Left ventricle myocardium inferior (tissue), 1 donor: ENCODE measurements at regions not wholly inside any gene's neighbourhood (a gene's known extent, or its start where the extent isn't known, plus 50 kb on each side); places are given as distances from the start of the nearest gene placed in this dataset.
A peak's percentile ranks its signal among the peaks of the same experiment; 100 is the strongest.

ENCODE experiments used
- DNase-seq: peaks from one replicate; pipeline ENCODE4 v3.0.0-alpha.2; 2020
- H3K27ac ChIP-seq: fragments of 200-600 bp; replicated peaks from 2 replicates; pipeline ENCODE4 v1.8.0; 2021
- H3K27me3 ChIP-seq: fragments of 200-600 bp; 2 replicates; pipeline ENCODE4 v1.8.0; 2021; ENCODE audit warnings: low read depth
- H3K36me3 ChIP-seq: fragments of 200-600 bp; 2 replicates; pipeline ENCODE4 v1.8.0; 2021
- H3K4me1 ChIP-seq: fragments of 200-600 bp; 2 replicates; pipeline ENCODE4 v1.8.0; 2021
- H3K4me3 ChIP-seq: fragments of 200-600 bp; 2 replicates; pipeline ENCODE4 v1.8.0; 2021; ENCODE audit warnings: mild to moderate bottlenecking, moderate library complexity
- H3K9me3 ChIP-seq: fragments of 200-600 bp; replicated peaks from 2 replicates; pipeline ENCODE4 v1.8.0; 2021
- CTCF ChIP-seq: fragments of 200-600 bp; IDR thresholded peaks from 2 replicates; pipeline ENCODE4 v1.8.0; 2021; ENCODE audit warnings: antibody characterized with exemption, mild to moderate bottlenecking, borderline replicate concordance
- intact Hi-C: fragments of 100-400 bp; cut with micrococcal nuclease; formaldehyde crosslinking; loops from one replicate; pipeline ENCODE4 v1.11.0; 2022
- donor health status: DM: no; HTN: yes; CAD: no; lungs with severe emphysema.

GRCh38 chr1:194709439-194709838 lies 1523.0 kb upstream of the B3GALT2 start:
- no peaks in the 10 kb centered on the region for H3K27me3 ChIP-seq
- H3K9me3 ChIP-seq, result no peaks in the 10 kb centered on the region
- no peak overlapping the region for H3K4me3 ChIP-seq
- no peak for DNase-seq
- TF ChIP-seq CTCF, result no peak
- no peaks in the 10 kb centered on the region for H3K36me3 ChIP-seq
- no peak overlapping the region for H3K27ac ChIP-seq
- intact Hi-C loops, result no loop called here
- peaks cover 10% of the 10 kb centered on the region for H3K4me1 ChIP-seq

GRCh38 chr1:194707074-194707473 lies 1520.7 kb upstream of the B3GALT2 start:
- H3K36me3 ChIP-seq, result no peaks in the 10 kb centered on the region
- H3K4me3 ChIP-seq, result no peak overlapping the region
- H3K9me3 ChIP-seq, result no peaks in the 10 kb centered on the region
- peaks cover 10% of the 10 kb centered on the region for H3K4me1 ChIP-seq
- no peak for DNase-seq
- H3K27me3 ChIP-seq, result no peaks in the 10 kb centered on the region
- no peak for TF ChIP-seq CTCF
- H3K27ac ChIP-seq, result no peak overlapping the region
- intact Hi-C loops, result no loop called here

GRCh38 chr1:194705123-194705854 lies 1518.9 kb upstream of the B3GALT2 start:
- Histone ChIP-seq H3K4me1 (peaks cover 6% of the 10 kb centered on the region), H3K9me3 (no peaks in the 10 kb centered on the region), H3K27me3 (no peaks in the 10 kb centered on the region), H3K4me3 (no peak overlapping the region), H3K36me3 (no peaks in the 10 kb centered on the region), H3K27ac (no peak overlapping the region)
- DNase-seq, result no peak
- intact Hi-C loops, result no loop called here
- no peak for TF ChIP-seq CTCF

- Histone ChIP-seq H3K4me1 (peaks cover 5% of the 10 kb centered on the region), H3K36me3 (no peaks in the 10 kb centered on the region), H3K4me3 (no peak overlapping the region), H3K27me3 (no peaks in the 10 kb centered on the region), H3K9me3 (no peaks in the 10 kb centered on the region), H3K27ac (peak overlapping the region; percentile 31)
- no peak for DNase-seq
- peak; percentile 23 for TF ChIP-seq CTCF
- intact Hi-C loops, result no loop called here
Measured at GRCh38 chr1:194698908-194699318, 1512.5 kb upstream of the B3GALT2 start.

GRCh38 chr1:194693244-194693643 lies 1506.8 kb upstream of the B3GALT2 start:
- H3K9me3 ChIP-seq, result no peaks in the 10 kb centered on the region
- no peaks in the 10 kb centered on the region for H3K27me3 ChIP-seq
- TF ChIP-seq CTCF, result no peak
- no peak overlapping the region for H3K27ac ChIP-seq
- H3K36me3 ChIP-seq, result no peaks in the 10 kb centered on the region
- intact Hi-C loops, result no loop called here
- no peaks in the 10 kb centered on the region for H3K4me1 ChIP-seq
- no peak overlapping the region for H3K4me3 ChIP-seq
- no peak for DNase-seq
